Endothelial cell of umbilical vein (primary cell): ENCODE measurements at regions not wholly inside any gene's neighbourhood (a gene's known extent, or its start where the extent isn't known, plus 50 kb on each side); places are given as distances from the start of the nearest gene placed in this dataset.

Experiments
- POLR2A ChIP-seq: IDR thresholded peaks from 2 replicates; pipeline ENCODE4 v1.6.1; 2012; ENCODE audit warnings: low read depth, mild to moderate bottlenecking, control low read depth, low read length
- POLR2AphosphoS5 ChIP-seq: IDR thresholded peaks from 2 replicates; pipeline ENCODE4 v1.6.1; 2012; ENCODE audit warnings: low read depth, mild to moderate bottlenecking, control low read depth, low read length, moderate library complexity; ENCODE audit not compliant: insufficient read depth

GRCh38 chr4:151946718-151947117 is 185.9 kb upstream of the GATB start:
- TF ChIP-seq POLR2A: no peak
- TF ChIP-seq POLR2AphosphoS5: no peak
